HFFc6 (cell line): ENCODE measurements at regions not wholly inside any gene's neighbourhood (a gene's known extent, or its start where the extent isn't known, plus 50 kb on each side); places are given as distances from the start of the nearest gene placed in this dataset.

ENCODE experiments used
- DNase-seq: peaks from one replicate; pipeline ENCODE4 v3.0.0-alpha.2; 2018
- H3K27ac Mint-ChIP-seq: 2 replicates; pipeline ENCODE4 v1.8.0; 2020; ENCODE audit warnings: mild to moderate bottlenecking, mixed read lengths
- H3K27me3 Mint-ChIP-seq: 2 replicates; pipeline ENCODE4 v1.8.0; 2021; ENCODE audit warnings: mild to moderate bottlenecking, moderate library complexity, mixed read lengths; ENCODE audit not compliant: insufficient read depth
- H3K36me3 Mint-ChIP-seq: 2 replicates; pipeline ENCODE4 v1.8.0; 2021; ENCODE audit warnings: low read depth, mixed read lengths
- H3K4me1 Mint-ChIP-seq: 2 replicates; pipeline ENCODE4 v1.8.0; 2020; ENCODE audit warnings: low read depth, mixed read lengths
- H3K4me3 Mint-ChIP-seq: 2 replicates; pipeline ENCODE4 v1.8.0; 2020; ENCODE audit warnings: mild to moderate bottlenecking, moderate library complexity, mixed read lengths
- H3K9me3 Mint-ChIP-seq: 2 replicates; pipeline ENCODE4 v1.8.0; 2020; ENCODE audit warnings: mild to moderate bottlenecking, mixed read lengths
- CTCF ChIP-seq: fragments of 200-600 bp; sonication (generic); IDR thresholded peaks from 2 replicates; pipeline ENCODE4 v1.5.0; 2021; ENCODE audit warnings: antibody characterized with exemption, mild to moderate bottlenecking

- Mint-ChIP-seq H3K4me3 (no peak overlapping the region), H3K27ac (no peak overlapping the region), H3K27me3 (peaks cover 3% of the 10 kb centered on the region; the same call in 1 of the 2 replicates), H3K4me1 (peaks cover 4% of the 10 kb centered on the region), H3K36me3 (no peaks in the 10 kb centered on the region), H3K9me3 (no peaks in the 10 kb centered on the region)
- TF ChIP-seq CTCF: no peak
- DNase-seq: no peak
These were observed 67.1 kb upstream of the ANKRD1 start for GRCh38 chr10:90988024-90988423.

GRCh38 chr10:90988802-90989201 is 67.9 kb upstream of the ANKRD1 start:
- no peak for DNase-seq
- Mint-ChIP-seq H3K4me1 (peaks cover 11% of the 10 kb centered on the region), H3K9me3 (no peaks in the 10 kb centered on the region), H3K27me3 (peaks cover 3% of the 10 kb centered on the region; the same call in 1 of the 2 replicates), H3K36me3 (no peaks in the 10 kb centered on the region), H3K27ac (no peak overlapping the region), H3K4me3 (no peak overlapping the region)
- no peak for TF ChIP-seq CTCF

- H3K9me3 Mint-ChIP-seq: no peaks in the 10 kb centered on the region
- H3K27ac Mint-ChIP-seq: no peak overlapping the region
- TF ChIP-seq CTCF: no peak
- no peak overlapping the region for H3K4me3 Mint-ChIP-seq
- peaks cover 17% of the 10 kb centered on the region for H3K4me1 Mint-ChIP-seq
- H3K36me3 Mint-ChIP-seq: no peaks in the 10 kb centered on the region
- DNase-seq: no peak
- 0 out of 2 replicates have a peak, but pooled peaks cover 3% of the 10 kb centered on the region for H3K27me3 Mint-ChIP-seq
These were observed 68.5 kb upstream of the ANKRD1 start for GRCh38 chr10:90989378-90989777.

GRCh38 chr10:90992462-90992861 is 71.6 kb upstream of the ANKRD1 start:
- TF ChIP-seq CTCF: no peak
- H3K4me3 Mint-ChIP-seq: no peak overlapping the region
- DNase-seq: no peak
- H3K4me1 Mint-ChIP-seq: peaks cover 23% of the 10 kb centered on the region
- no peak overlapping the region for H3K27ac Mint-ChIP-seq
- 0 out of 2 replicates have a peak, but pooled peaks cover 3% of the 10 kb centered on the region for H3K27me3 Mint-ChIP-seq
- no peaks in the 10 kb centered on the region for H3K9me3 Mint-ChIP-seq
- no peaks in the 10 kb centered on the region for H3K36me3 Mint-ChIP-seq

GRCh38 chr10:90993340-90993739 is 72.5 kb upstream of the ANKRD1 start:
- DNase-seq: peak; percentile 17
- Mint-ChIP-seq H3K27me3 (0 out of 2 replicates have a peak, but pooled peaks cover 3% of the 10 kb centered on the region), H3K9me3 (no peaks in the 10 kb centered on the region), H3K4me3 (peak overlapping the region; percentile 59), H3K27ac (peak overlapping the region; percentile 60), H3K36me3 (no peaks in the 10 kb centered on the region), H3K4me1 (peaks cover 23% of the 10 kb centered on the region)
- no peak for TF ChIP-seq CTCF

GRCh38 chr10:90997670-90998069 is 76.8 kb upstream of the ANKRD1 start:
- no peaks in the 10 kb centered on the region for H3K9me3 Mint-ChIP-seq
- no peak overlapping the region for H3K27ac Mint-ChIP-seq
- H3K4me3 Mint-ChIP-seq: no peak overlapping the region
- peaks cover 23% of the 10 kb centered on the region for H3K4me1 Mint-ChIP-seq
- H3K27me3 Mint-ChIP-seq: peaks cover 4% of the 10 kb centered on the region; the same call in 1 of the 2 replicates
- DNase-seq: no peak
- TF ChIP-seq CTCF: no peak
- H3K36me3 Mint-ChIP-seq: no peaks in the 10 kb centered on the region
